ENCODE measurements at regions not wholly inside any gene's neighbourhood (a gene's known extent, or its start where the extent isn't known, plus 50 kb on each side); places are given as distances from the start of the nearest gene placed in this dataset.

GRCh38 chr2:212726403-212726802 is 187.8 kb upstream of the ERBB4 start:
- POLR2A ChIA-PET, result no interaction called here
- dilution Hi-C loops (cut with MboI; ENCODE audit: extremely low pct_ligation_motif_present, low sequenced_read_pairs) (no loop called here), intact Hi-C loops (cut with micrococcal nuclease) (no loop called here)
- no peak overlapping the region for H3K27ac ChIP-seq (ENCODE audit: insufficient read depth, low read depth, low read length)
- no peak for DNase-seq (ENCODE audit: low read depth, low spot score)
- H3K4me2 ChIP-seq (ENCODE audit: insufficient read depth, low read length), result no peak overlapping the region
- no peaks in the 10 kb centered on the region for H3K27me3 ChIP-seq (ENCODE audit: control insufficient read depth in 2 of 2, insufficient read depth in 2 of 2, low read length in 2 of 2)
- H3K4me3 ChIP-seq (replicated peaks in 1 of 3; ENCODE audit: insufficient read depth in 1 of 3, low read depth in 1 of 3, low read length in 3 of 3), result no peak overlapping the region
- no peak overlapping the region for H3K9ac ChIP-seq (replicated peaks; ENCODE audit: extremely low read depth, insufficient read depth, low read length)
- no peaks in the 10 kb centered on the region for H3K9me1 ChIP-seq (replicated peaks; ENCODE audit: control insufficient read depth, extremely low read depth, insufficient read depth, low read length)
- no peak for TF ChIP-seq GATA2 (IDR thresholded peaks at IDR 0.05; ENCODE audit: insufficient read depth, insufficient read length, low read depth, low read length)
- TF ChIP-seq MYC (IDR thresholded peaks at IDR 0.05; ENCODE audit: low read depth, low read length), result no peak
- no peak for TF ChIP-seq JUN (IDR thresholded peaks at IDR 0.05; ENCODE audit: borderline replicate concordance, insufficient read depth, insufficient read length, low read depth)
- TF ChIP-seq EZH2 (IDR thresholded peaks at IDR 0.05; ENCODE audit: borderline replicate concordance, low read depth, low read length, severe bottlenecking), result no peak
- no peak for TF ChIP-seq POLR2AphosphoS5 (IDR thresholded peaks at IDR 0.05; ENCODE audit: insufficient read depth, low read depth, low read length)
- TF ChIP-seq MAX (IDR thresholded peaks at IDR 0.05; ENCODE audit: insufficient read depth, insufficient read length), result no peak
- no peak for TF ChIP-seq FOS (IDR thresholded peaks at IDR 0.05; ENCODE audit: borderline replicate concordance, insufficient read depth, low read length)
- TF ChIP-seq, protein P1, sequence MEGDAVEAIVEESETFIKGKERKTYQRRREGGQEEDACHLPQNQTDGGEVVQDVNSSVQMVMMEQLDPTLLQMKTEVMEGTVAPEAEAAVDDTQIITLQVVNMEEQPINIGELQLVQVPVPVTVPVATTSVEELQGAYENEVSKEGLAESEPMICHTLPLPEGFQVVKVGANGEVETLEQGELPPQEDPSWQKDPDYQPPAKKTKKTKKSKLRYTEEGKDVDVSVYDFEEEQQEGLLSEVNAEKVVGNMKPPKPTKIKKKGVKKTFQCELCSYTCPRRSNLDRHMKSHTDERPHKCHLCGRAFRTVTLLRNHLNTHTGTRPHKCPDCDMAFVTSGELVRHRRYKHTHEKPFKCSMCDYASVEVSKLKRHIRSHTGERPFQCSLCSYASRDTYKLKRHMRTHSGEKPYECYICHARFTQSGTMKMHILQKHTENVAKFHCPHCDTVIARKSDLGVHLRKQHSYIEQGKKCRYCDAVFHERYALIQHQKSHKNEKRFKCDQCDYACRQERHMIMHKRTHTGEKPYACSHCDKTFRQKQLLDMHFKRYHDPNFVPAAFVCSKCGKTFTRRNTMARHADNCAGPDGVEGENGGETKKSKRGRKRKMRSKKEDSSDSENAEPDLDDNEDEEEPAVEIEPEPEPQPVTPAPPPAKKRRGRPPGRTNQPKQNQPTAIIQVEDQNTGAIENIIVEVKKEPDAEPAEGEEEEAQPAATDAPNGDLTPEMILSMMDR (IDR thresholded peaks at IDR 0.05; ENCODE audit: extremely low read depth in 1 of 2, insufficient read depth in 1 of 2, low read depth in 1 of 2, low read length in 2 of 2), result no peak
- no peak for TF ChIP-seq POLR2A (IDR thresholded peaks at IDR 0.05; ENCODE audit: low read depth, low read length)
- no peaks in the 10 kb centered on the region for H3K9me3 ChIP-seq (replicated peaks; ENCODE audit: control insufficient read depth, insufficient read depth, low read length)
- no peaks in the 10 kb centered on the region for H3K4me1 ChIP-seq (ENCODE audit: control insufficient read depth, extremely low read depth, insufficient read depth, low read length)
- no peak for FAIRE-seq
- no peaks in the 10 kb centered on the region for H4K20me1 ChIP-seq (replicated peaks; ENCODE audit: control insufficient read depth, extremely low read depth, insufficient read depth, low read length)
- BruUV-seq (replicated peaks), result no TSS peak
- H3K36me3 ChIP-seq (ENCODE audit: control insufficient read depth in 2 of 2, extremely low read depth in 1 of 2, insufficient read depth in 2 of 2, low read length in 2 of 2), result no peaks in the 10 kb centered on the region
- H2AFZ ChIP-seq (ENCODE audit: low read depth, low read length), result no peak overlapping the region
- H3K79me2 ChIP-seq (ENCODE audit: control insufficient read depth, insufficient read depth, low read length), result no peaks in the 10 kb centered on the region
- CTCF ChIA-PET, result no interaction called here
